PFSK-1 (cell line): ENCODE measurements at regions not wholly inside any gene's neighbourhood (a gene's known extent, or its start where the extent isn't known, plus 50 kb on each side); places are given as distances from the start of the nearest gene placed in this dataset.

Experiments
- FOXP2 ChIP-seq: optimal IDR thresholded peaks from 2 replicates; pipeline ENCODE3; 2011; ENCODE audit warnings: borderline replicate concordance, control low read depth, inconsistent platforms; ENCODE audit not compliant: insufficient read depth; ENCODE audit errors: extremely low read length, extremely low read depth
- POLR2AphosphoS5 ChIP-seq: IDR thresholded peaks from 2 replicates; pipeline ENCODE4 v1.6.1; 2012; ENCODE audit warnings: low read depth, mild to moderate bottlenecking, control low read depth, low read length, moderate library complexity
- TAF1 ChIP-seq: IDR thresholded peaks from 2 replicates; pipeline ENCODE4 v1.6.1; 2012; ENCODE audit warnings: low read length, control low read depth, borderline replicate concordance; ENCODE audit not compliant: insufficient read depth
- TF ChIP-seq, protein P1 (sequence below), 2 experiments: IDR thresholded peaks; 2 replicates each; pipeline versions ENCODE4 v1.6.1 to v1.8.0; 2011 to 2012; ENCODE audit warnings: low read depth in 2 of 2, low read length in 2 of 2, control low read depth in 1 of 2, inconsistent platforms in 1 of 2, mild to moderate bottlenecking in 1 of 2, moderate library complexity in 1 of 2; ENCODE audit not compliant: insufficient read depth in 1 of 2

DNA sequence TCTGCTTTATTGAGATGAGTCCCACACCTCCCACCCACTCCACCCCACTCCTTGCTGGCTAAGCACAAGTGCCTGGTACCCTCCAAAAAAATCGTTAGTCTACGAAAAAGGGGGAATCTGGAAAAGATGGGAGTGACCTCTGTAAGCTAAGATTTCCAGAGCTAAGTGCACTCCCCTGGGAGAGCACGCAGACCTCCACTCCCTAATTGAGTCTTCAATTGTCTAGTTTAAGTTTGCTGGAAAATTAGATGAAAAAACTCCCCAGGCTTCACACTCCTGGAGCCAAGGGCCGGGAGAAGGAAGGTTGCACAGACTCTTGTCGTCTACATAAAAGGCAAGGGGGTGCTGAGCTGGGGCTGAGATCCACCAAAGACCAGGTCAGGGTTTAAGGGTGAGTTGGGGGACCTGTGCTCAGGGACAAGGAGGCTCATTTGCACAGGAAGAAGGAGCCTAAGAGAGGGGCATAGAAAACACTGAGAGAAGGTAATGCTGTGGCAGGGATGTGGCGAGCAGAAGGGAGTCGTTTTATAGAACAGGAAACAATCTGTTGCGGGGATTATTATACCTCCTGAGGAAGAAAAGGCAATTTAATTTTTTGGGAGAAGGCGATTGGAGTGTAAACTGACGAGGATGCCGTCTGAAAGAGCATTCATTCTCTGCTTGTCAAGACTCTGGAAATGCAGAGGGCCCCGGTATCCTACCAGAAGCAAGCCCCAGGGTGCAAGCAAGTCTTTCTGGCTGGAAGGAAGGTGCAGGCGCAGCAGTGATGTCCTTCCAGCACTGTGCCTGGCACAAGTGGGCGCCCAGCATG, 126.5 kb upstream of the DLG1 start:
- TF ChIP-seq TAF1 = no peak
- TF ChIP-seq POLR2AphosphoS5 = no peak
- no peak for TF ChIP-seq FOXP2
- TF ChIP-seq, protein P1, sequence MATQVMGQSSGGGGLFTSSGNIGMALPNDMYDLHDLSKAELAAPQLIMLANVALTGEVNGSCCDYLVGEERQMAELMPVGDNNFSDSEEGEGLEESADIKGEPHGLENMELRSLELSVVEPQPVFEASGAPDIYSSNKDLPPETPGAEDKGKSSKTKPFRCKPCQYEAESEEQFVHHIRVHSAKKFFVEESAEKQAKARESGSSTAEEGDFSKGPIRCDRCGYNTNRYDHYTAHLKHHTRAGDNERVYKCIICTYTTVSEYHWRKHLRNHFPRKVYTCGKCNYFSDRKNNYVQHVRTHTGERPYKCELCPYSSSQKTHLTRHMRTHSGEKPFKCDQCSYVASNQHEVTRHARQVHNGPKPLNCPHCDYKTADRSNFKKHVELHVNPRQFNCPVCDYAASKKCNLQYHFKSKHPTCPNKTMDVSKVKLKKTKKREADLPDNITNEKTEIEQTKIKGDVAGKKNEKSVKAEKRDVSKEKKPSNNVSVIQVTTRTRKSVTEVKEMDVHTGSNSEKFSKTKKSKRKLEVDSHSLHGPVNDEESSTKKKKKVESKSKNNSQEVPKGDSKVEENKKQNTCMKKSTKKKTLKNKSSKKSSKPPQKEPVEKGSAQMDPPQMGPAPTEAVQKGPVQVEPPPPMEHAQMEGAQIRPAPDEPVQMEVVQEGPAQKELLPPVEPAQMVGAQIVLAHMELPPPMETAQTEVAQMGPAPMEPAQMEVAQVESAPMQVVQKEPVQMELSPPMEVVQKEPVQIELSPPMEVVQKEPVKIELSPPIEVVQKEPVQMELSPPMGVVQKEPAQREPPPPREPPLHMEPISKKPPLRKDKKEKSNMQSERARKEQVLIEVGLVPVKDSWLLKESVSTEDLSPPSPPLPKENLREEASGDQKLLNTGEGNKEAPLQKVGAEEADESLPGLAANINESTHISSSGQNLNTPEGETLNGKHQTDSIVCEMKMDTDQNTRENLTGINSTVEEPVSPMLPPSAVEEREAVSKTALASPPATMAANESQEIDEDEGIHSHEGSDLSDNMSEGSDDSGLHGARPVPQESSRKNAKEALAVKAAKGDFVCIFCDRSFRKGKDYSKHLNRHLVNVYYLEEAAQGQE (IDR thresholded peaks at IDR 0.05; ENCODE audit: insufficient read depth in 1 of 2, low read depth in 2 of 2, low read length in 2 of 2) = no peak
